ENCODE measurements at regions not wholly inside any gene's neighbourhood (a gene's known extent, or its start where the extent isn't known, plus 50 kb on each side); places are given as distances from the start of the nearest gene placed in this dataset.

- DNase-seq = no peak
These were observed 84.7 kb upstream of the NLGN4X start for GRCh38 chrX:6313356-6313755.

DNA sequence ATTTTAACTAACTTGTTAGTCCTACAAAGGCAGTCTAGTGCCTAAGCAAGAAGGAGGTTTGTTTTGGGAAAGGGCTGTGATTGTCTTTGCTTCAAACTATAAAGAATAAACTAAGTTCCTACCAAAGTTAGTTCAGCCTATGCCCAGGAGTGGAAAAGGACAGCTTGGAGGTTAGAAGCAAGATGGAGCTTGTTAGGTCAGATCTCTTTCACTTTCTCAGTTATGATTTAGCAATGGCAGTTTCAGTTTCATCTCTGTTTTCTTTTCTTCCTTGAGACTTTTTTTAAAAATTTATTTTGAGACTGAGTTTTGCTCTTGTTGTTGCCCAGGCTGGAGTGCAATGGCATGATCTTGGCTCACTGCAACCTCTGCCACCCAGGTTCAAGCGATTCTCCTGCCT is 82.9 kb upstream of the NLGN4X start:
- no peak for DNase-seq

DNA sequence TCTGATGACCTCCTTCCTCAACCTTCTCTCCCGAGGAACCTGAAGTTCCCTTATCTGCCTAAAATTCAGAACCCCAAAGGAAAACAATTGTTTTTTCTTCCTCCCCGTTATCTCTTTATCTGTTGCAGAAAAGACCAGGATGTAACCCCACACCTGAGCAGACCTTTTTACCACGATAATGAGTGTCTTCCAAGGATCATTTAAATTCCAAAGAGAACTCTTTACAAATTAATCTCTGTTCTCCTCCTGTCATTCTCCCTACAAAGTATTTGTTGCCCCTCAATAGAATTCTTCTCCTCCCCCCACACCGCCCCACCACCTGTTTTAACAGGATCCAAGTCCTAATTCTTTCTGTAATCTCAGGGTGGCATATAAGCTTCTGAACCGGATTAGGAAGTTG is 78.5 kb upstream of the NLGN4X start:
- no peak for DNase-seq

- no peak for DNase-seq
These were observed 71.1 kb upstream of the NLGN4X start for GRCh38 chrX:6299724-6300123.

GRCh38 chrX:6293716-6294115 is 65.0 kb upstream of the NLGN4X start:
- no peak for DNase-seq

- no peak for DNase-seq
These were observed 63.9 kb upstream of the NLGN4X start for GRCh38 chrX:6292599-6292998.

DNA sequence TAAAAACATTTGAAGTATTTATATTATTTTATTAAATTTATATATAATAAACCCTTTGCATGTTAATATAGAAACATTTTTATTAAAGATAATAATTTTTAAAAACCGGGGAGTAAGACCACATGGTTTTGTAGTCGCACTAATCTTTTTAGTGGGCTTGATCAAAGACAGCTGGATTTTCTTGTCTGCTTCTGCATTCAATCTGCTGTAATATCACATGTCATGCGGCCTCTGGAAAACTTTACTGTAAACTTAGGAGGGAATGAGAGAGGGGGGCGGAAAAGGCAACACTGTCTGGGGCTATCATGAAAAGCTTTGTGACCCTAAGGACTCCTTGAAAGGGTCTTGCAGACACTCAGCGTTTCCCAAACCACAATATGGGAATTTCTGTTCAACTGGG is 62.8 kb upstream of the NLGN4X start:
- DNase-seq = no peak

DNA sequence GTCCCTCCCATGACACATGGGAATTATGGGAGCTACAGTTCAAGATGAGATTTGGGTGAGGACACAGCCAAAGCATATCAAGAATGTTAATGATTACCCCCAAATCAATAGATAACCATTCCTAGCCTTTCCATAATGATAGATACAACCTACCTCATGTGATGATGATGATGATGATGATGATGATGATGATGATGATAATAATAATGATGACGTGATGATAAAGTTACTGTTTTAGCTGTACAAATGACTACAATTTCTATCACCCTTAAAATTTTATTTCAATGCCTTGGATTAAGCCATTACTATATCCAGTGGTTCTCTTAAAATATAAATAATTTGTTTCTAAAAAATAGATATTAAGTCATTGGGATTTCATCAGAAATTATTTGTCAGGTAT is 55.2 kb upstream of the NLGN4X start:
- DNase-seq = no peak

GRCh38 chrX:6279277-6279909 is 50.7 kb upstream of the NLGN4X start:
- DNase-seq = no peak

All from NCI-H1930 (cell line).